Endodermal cell (in vitro differentiated cells): ENCODE measurements at regions not wholly inside any gene's neighbourhood (a gene's known extent, or its start where the extent isn't known, plus 50 kb on each side); places are given as distances from the start of the nearest gene placed in this dataset.

Experiments
- DNase-seq: peaks from one replicate; pipeline ENCODE4 v3.0.0-alpha.2; 2017
- H3K27ac ChIP-seq: 2 replicates; pipeline ENCODE4 v1.5.1; 2013; ENCODE audit warnings: mild to moderate bottlenecking, low read depth, low read length, moderate library complexity
- H3K27me3 ChIP-seq: 2 replicates; pipeline ENCODE4 v1.6.1; 2013; ENCODE audit warnings: mild to moderate bottlenecking, low read length, moderate library complexity; ENCODE audit not compliant: insufficient read depth, control insufficient read depth, poor library complexity, severe bottlenecking
- H3K36me3 ChIP-seq: 2 replicates; pipeline ENCODE4 v1.7.0; 2013; ENCODE audit warnings: mild to moderate bottlenecking, low read length, moderate library complexity; ENCODE audit not compliant: control insufficient read depth, insufficient read depth
- H3K4me1 ChIP-seq: one replicate; pipeline ENCODE4 v1.7.0; 2013; ENCODE audit warnings: low read length; ENCODE audit not compliant: control insufficient read depth, insufficient read depth
- H3K4me3 ChIP-seq: 2 replicates; pipeline ENCODE4 v1.5.1; 2013; ENCODE audit warnings: mild to moderate bottlenecking, low read length, moderate library complexity
- H3K9ac ChIP-seq: 2 replicates; pipeline ENCODE4 v1.6.1; 2013; ENCODE audit warnings: mild to moderate bottlenecking, low read length, moderate library complexity; ENCODE audit not compliant: poor library complexity, severe bottlenecking; ENCODE audit errors: extremely low read depth
- H3K9me3 ChIP-seq: 2 replicates; pipeline ENCODE4 v1.6.1; 2013; ENCODE audit warnings: mild to moderate bottlenecking, low read length, moderate library complexity; ENCODE audit not compliant: control insufficient read depth
- H3K27ac Mint-ChIP-seq: 2 replicates; pipeline ENCODE4 v1.8.0; 2020; ENCODE audit warnings: mixed read lengths
- H3K27me3 Mint-ChIP-seq: 2 replicates; pipeline ENCODE4 v1.8.0; 2021; ENCODE audit warnings: mild to moderate bottlenecking, mixed read lengths; ENCODE audit not compliant: insufficient read depth
- H3K36me3 Mint-ChIP-seq: 2 replicates; pipeline ENCODE4 v1.8.0; 2020; ENCODE audit warnings: low read depth, mixed read lengths
- H3K4me1 Mint-ChIP-seq: 2 replicates; pipeline ENCODE4 v1.8.0; 2020; ENCODE audit warnings: mixed read lengths
- H3K4me3 Mint-ChIP-seq: 2 replicates; pipeline ENCODE4 v1.8.0; 2020; ENCODE audit warnings: mild to moderate bottlenecking, moderate library complexity, mixed read lengths
- H3K9me3 Mint-ChIP-seq: 2 replicates; pipeline ENCODE4 v1.8.0; 2020; ENCODE audit warnings: mild to moderate bottlenecking, mixed read lengths
- WGBS, 2 experiments: methylation state at CpG; one replicate each; pipeline versions ENCODE4 v1.1.5 to v1.1.7; 2013; ENCODE audit warnings: missing lambda C conversion rate in 2 of 2, mixed read lengths in 1 of 2; ENCODE audit not compliant: insufficient coverage in 1 of 2, insufficient read length in 1 of 2; 5-methylcytosine and 5-hydroxymethylcytosine counted together
- TF ChIP-seq, protein P1 (sequence below): fragments of 200-600 bp; sonication (generic); conservative IDR thresholded peaks from 2 replicates; pipeline ENCODE4 v1.5.0; 2021; ENCODE audit warnings: antibody characterized with exemption, mild to moderate bottlenecking

DNA sequence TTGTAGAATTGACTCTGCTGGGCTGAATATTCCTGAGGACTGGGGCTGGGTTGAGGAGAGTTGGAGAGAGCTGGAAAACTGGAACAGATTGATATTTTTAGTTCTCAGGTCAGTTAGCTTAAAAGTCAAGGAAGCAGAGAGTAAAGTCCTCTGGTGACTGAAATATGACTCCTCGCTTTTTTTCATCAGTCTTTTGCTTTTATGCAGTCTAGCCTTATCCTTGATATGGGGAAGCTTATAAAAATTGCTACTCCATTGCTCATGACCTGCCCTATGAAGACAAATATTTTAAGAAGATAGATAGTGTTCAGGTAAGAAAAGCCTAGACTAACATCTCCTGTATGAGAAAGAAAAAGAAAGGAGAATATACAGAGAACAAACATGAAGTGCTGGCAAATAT, 152.7 kb downstream of the C4orf33 start:
- no peaks in the 10 kb centered on the region for H3K27me3 Mint-ChIP-seq
- WGBS, 2 experiments, result 97% methylated on average over 1 of the region's 1 CpG; no CpG with 5 or more reads in 1 of the 2 experiments

DNA sequence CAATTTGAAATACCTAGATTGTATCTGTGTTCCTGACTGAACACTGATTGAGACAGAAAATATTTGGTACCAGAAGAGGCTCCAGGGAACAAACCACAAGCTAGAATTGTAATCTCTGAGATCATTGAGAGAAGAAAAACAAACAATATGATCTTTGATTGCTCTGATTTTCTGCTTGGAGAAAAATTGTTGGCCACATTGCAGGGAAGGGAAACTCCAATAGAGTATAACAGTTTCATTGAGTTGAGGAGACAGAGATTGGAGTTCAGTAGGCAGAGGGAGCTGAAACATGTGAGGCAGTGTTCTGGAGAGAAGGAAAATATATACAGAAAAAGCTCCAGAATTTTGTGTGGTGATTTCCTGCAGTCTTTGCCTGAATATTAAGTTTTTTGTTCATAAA, 158.2 kb downstream of the C4orf33 start:
- DNase-seq, result no peak
- Histone ChIP-seq H3K4me1 (no peaks in the 10 kb centered on the region), H3K27ac (no peak overlapping the region), H3K36me3 (no peaks in the 10 kb centered on the region), H3K9ac (no peak overlapping the region), H3K9me3 (no peaks in the 10 kb centered on the region), H3K4me3 (no peak overlapping the region), H3K27me3 (no peaks in the 10 kb centered on the region)
- no peaks in the 10 kb centered on the region for H3K4me1 Mint-ChIP-seq
- H3K9me3 Mint-ChIP-seq, result peaks cover 8% of the 10 kb centered on the region
- no peak overlapping the region for H3K27ac Mint-ChIP-seq
- H3K27me3 Mint-ChIP-seq, result no peaks in the 10 kb centered on the region
- H3K4me3 Mint-ChIP-seq, result no peak overlapping the region
- no peaks in the 10 kb centered on the region for H3K36me3 Mint-ChIP-seq
- TF ChIP-seq, protein P1, sequence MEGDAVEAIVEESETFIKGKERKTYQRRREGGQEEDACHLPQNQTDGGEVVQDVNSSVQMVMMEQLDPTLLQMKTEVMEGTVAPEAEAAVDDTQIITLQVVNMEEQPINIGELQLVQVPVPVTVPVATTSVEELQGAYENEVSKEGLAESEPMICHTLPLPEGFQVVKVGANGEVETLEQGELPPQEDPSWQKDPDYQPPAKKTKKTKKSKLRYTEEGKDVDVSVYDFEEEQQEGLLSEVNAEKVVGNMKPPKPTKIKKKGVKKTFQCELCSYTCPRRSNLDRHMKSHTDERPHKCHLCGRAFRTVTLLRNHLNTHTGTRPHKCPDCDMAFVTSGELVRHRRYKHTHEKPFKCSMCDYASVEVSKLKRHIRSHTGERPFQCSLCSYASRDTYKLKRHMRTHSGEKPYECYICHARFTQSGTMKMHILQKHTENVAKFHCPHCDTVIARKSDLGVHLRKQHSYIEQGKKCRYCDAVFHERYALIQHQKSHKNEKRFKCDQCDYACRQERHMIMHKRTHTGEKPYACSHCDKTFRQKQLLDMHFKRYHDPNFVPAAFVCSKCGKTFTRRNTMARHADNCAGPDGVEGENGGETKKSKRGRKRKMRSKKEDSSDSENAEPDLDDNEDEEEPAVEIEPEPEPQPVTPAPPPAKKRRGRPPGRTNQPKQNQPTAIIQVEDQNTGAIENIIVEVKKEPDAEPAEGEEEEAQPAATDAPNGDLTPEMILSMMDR, result no peak

More for the DNA sequence above, 152.7 kb downstream of the C4orf33 start:
- Histone ChIP-seq H3K9me3 (no peaks in the 10 kb centered on the region), H3K4me3 (no peak overlapping the region), H3K27me3 (no peaks in the 10 kb centered on the region), H3K27ac (no peak overlapping the region), H3K9ac (no peak overlapping the region), H3K4me1 (no peaks in the 10 kb centered on the region), H3K36me3 (no peaks in the 10 kb centered on the region)
- no peak for DNase-seq
- H3K27ac Mint-ChIP-seq, result no peak overlapping the region
- peaks cover 2% of the 10 kb centered on the region for H3K4me1 Mint-ChIP-seq
- H3K4me3 Mint-ChIP-seq, result no peak overlapping the region
- TF ChIP-seq, protein P1, result no peak
- H3K9me3 Mint-ChIP-seq, result no peaks in the 10 kb centered on the region
- no peaks in the 10 kb centered on the region for H3K36me3 Mint-ChIP-seq

DNA sequence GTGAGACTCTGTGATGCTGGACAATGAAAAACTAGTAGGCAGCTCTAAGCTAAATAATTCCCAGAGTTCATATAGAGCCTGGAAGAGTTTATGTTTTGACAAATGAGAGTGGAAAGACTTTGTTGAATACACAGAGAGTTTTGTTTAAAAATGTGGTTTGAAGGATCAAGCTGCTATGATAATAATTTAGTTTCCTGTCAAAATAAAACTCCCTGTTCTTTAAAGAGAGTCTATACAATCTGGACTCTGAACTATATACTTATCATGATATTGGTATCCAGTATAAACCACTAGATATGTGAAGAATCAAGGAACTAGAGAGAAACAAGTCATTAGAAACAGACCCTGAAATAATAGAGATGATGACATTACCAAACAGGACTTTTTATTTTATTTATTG, 158.6 kb downstream of the C4orf33 start:
- no peaks in the 10 kb centered on the region for H3K36me3 ChIP-seq
- H3K4me3 Mint-ChIP-seq, result no peak overlapping the region

More for the DNA sequence above, 158.6 kb downstream of the C4orf33 start:
- Mint-ChIP-seq H3K27me3 (no peaks in the 10 kb centered on the region), H3K9me3 (peaks cover 8% of the 10 kb centered on the region), H3K27ac (no peak overlapping the region), H3K4me1 (no peaks in the 10 kb centered on the region), H3K36me3 (no peaks in the 10 kb centered on the region)
- DNase-seq, result no peak
- H3K4me1 ChIP-seq, result no peaks in the 10 kb centered on the region
- no peaks in the 10 kb centered on the region for H3K9me3 ChIP-seq
- TF ChIP-seq, protein P1, result no peak
- H3K27ac ChIP-seq, result no peak overlapping the region
- H3K27me3 ChIP-seq, result no peaks in the 10 kb centered on the region
- no peak overlapping the region for H3K4me3 ChIP-seq
- no peak overlapping the region for H3K9ac ChIP-seq
